ENCODE measurements at regions not wholly inside any gene's neighbourhood (a gene's known extent, or its start where the extent isn't known, plus 50 kb on each side); places are given as distances from the start of the nearest gene placed in this dataset.

GRCh38 chr4:55181010-55182005 is 55.9 kb upstream of the KDR start:
- TF ChIP-seq CTCF (IDR thresholded peaks at IDR 0.05 in 4 of 5, conservative IDR thresholded peaks at IDR 0.05 in 1 of 5), result no peak
- TF ChIP-seq POLR2A (IDR thresholded peaks at IDR 0.05), result no peak
